AG04450 (cell line): ENCODE measurements at regions not wholly inside any gene's neighbourhood (a gene's known extent, or its start where the extent isn't known, plus 50 kb on each side); places are given as distances from the start of the nearest gene placed in this dataset.
A peak's percentile ranks its signal among the peaks of the same experiment; 100 is the strongest.

ENCODE experiments used
- CTCF ChIA-PET: fragments of 300-600, 350-600 bp; formaldehyde crosslinking; extraction: SDS; loops from one replicate; lab custom pipeline; 2022; ENCODE audit warnings: antibody characterized with exemption, inconsistent platforms; lab: Charles Lee
- POLR2A ChIA-PET: fragments of 350-600 bp; formaldehyde crosslinking; extraction: SDS; loops from one replicate; lab custom pipeline; 2021; ENCODE audit warnings: antibody characterized with exemption, inconsistent platforms; lab: Yijun Ruan, JAX
- DNase-seq: peaks from one replicate; pipeline ENCODE4 v3.0.0-alpha.2; 2011; ENCODE audit warnings: low read depth, low spot score
- H3K27ac ChIP-seq: one replicate; pipeline ENCODE4 v1.5.1; 2012; ENCODE audit warnings: low read depth, low read length, control low read depth
- H3K27me3 ChIP-seq: one replicate; pipeline ENCODE4 v1.6.0; 2012; ENCODE audit warnings: low read length; ENCODE audit not compliant: control insufficient read depth, insufficient read depth
- H3K4me3 ChIP-seq: 2 replicates; pipeline ENCODE4 v1.5.1; 2011; ENCODE audit warnings: mild to moderate bottlenecking, low read depth, low read length, control low read depth
- H3K9me3 ChIP-seq: 2 replicates; pipeline ENCODE4 v1.5.1; 2012; ENCODE audit warnings: low read length; ENCODE audit not compliant: control insufficient read depth, insufficient read depth
- CTCF ChIP-seq: IDR thresholded peaks from 2 replicates; pipeline ENCODE4 v1.5.1; 2011; ENCODE audit warnings: low read depth, low read length, control low read depth, inconsistent platforms

GRCh38 chr12:124395986-124396385, 101.1 kb downstream of the RFLNA start:
- TF ChIP-seq CTCF = no peak
- DNase-seq = no peak
- ChIA-PET POLR2A (interaction anchor here (1.0 kb wide), 1 partner anchor 47 kb away, joined by 3 read pairs; no protein-coding TSS in a partner anchor), CTCF (no interaction called here)
- no peak overlapping the region for H3K4me3 ChIP-seq
- no peaks in the 10 kb centered on the region; the same call in 1 of the 2 replicates for H3K9me3 ChIP-seq
- H3K27me3 ChIP-seq = no peaks in the 10 kb centered on the region
- H3K27ac ChIP-seq = no peak overlapping the region

DNA sequence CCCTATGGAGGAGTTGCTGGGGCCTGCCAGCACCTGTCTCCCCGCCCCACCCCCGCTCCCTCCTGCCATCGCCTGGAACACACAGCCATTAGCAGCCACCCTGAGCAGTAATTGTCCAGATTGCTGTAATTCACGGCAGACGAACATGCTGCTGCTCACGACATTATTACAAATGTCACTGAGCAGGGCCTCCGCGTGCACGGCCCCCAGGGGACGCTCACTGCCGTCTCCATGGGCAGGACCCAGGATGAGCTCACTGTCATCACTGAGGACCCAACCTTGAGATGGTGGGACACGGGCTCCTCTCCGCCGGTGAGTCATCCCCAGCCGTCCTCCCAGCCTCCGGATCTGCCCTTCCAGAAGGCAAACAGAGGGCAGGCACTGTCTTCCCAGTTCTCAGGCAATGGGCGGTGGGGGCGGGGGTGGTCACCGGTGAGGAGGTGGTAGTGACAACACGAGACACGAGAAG, 100.4 kb downstream of the RFLNA start:
- CTCF ChIA-PET = interaction anchor here (0.6 kb wide), 1 partner anchor 15 kb away, joined by 9 read pairs; no protein-coding TSS in a partner anchor
- no peak for DNase-seq
- no peaks in the 10 kb centered on the region; the same call in 1 of the 2 replicates for H3K9me3 ChIP-seq
- POLR2A ChIA-PET = no interaction called here
- TF ChIP-seq CTCF = no peak
- H3K27ac ChIP-seq = no peak overlapping the region
- H3K27me3 ChIP-seq = no peaks in the 10 kb centered on the region
- no peak overlapping the region for H3K4me3 ChIP-seq

DNA sequence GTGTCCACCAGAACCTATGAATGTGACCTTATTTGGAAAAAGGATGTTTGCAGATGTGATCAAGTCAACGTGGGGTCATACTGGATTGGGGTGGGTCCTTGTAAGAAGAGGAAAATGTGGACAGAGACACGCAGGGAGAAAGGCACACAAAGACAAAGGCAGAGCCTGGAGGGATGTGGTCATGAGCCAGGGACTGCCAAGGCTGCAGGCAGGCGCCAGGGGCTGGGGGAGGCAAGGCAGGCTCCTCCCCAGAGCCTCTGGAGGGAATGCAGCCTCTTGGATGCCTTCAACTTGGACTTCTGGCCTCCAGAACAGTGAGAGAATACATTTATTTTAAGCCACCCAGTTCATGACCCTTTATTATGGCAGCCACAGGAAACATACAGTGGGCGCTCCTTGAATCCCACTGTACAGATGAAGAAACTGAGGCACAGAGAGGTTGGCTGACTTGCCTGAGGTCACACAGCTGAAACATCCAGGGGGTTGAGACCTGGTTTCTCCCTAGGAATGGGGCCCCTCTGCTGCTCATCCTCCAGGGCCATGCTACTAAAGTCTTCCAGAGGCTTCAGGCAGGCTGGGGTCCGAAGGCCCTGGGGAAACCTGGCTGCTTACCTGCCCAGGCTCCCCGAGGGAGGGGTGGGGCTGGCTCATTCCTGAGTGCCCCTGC, 99.7 kb downstream of the RFLNA start:
- DNase-seq = no peak
- POLR2A ChIA-PET = no interaction called here
- Histone ChIP-seq H3K4me3 (no peak overlapping the region), H3K9me3 (no peaks in the 10 kb centered on the region), H3K27ac (peak overlapping the region; percentile 21), H3K27me3 (no peaks in the 10 kb centered on the region)
- CTCF ChIA-PET = interaction anchor here (0.6 kb wide), 1 partner anchor 14 kb away, joined by 9 read pairs; no protein-coding TSS in a partner anchor
- TF ChIP-seq CTCF = no peak

- POLR2A ChIA-PET = interaction anchor here (0.7 kb wide), 1 partner anchor 19 kb away, joined by 3 read pairs; no protein-coding TSS in a partner anchor
- Histone ChIP-seq H3K27me3 (no peaks in the 10 kb centered on the region), H3K9me3 (no peaks in the 10 kb centered on the region; the same call in 1 of the 2 replicates), H3K27ac (peak overlapping the region; percentile 21), H3K4me3 (no peak overlapping the region)
- TF ChIP-seq CTCF = no peak
- CTCF ChIA-PET = interaction anchor here (1.2 kb wide), 2 partner anchors 14 to 513 kb away, joined by 3 to 6 read pairs; no protein-coding TSS in a partner anchor
- DNase-seq = no peak
These were observed 98.9 kb downstream of the RFLNA start for GRCh38 chr12:124393831-124394230.

DNA sequence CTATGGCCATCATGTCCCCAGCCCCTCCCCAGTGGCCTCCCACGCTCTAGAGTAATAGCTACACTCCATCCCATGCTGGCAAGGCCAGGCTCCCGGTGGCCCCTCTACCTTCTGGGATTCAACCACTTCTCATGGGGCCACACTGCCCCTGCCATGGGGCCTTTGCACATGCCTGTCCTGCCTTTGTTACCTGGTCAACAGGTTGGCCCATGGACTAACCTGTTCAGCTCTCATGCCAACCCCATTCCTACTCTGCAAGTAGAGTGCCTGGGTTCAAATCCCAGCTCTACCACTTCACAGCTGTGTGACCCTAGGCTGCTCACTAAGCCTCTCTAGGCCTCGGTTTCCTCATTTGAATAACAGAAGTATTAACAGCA, 98.5 kb downstream of the RFLNA start:
- no peaks in the 10 kb centered on the region for H3K27me3 ChIP-seq
- H3K27ac ChIP-seq = peak overlapping the region; percentile 57
- ChIA-PET CTCF (interaction anchor here (0.6 to 1.2 kb wide), 5 partner anchors 8 to 513 kb away, joined by 3 to 6 read pairs (median 3); no protein-coding TSS in a partner anchor), POLR2A (interaction anchor here (0.7 kb wide), 1 partner anchor 19 kb away, joined by 3 read pairs; no protein-coding TSS in a partner anchor)
- no peaks in the 10 kb centered on the region; the same call in 1 of the 2 replicates for H3K9me3 ChIP-seq
- no peak overlapping the region for H3K4me3 ChIP-seq
- no peak for DNase-seq
- TF ChIP-seq CTCF = no peak
